ENCODE measurements at regions not wholly inside any gene's neighbourhood (a gene's known extent, or its start where the extent isn't known, plus 50 kb on each side); places are given as distances from the start of the nearest gene placed in this dataset.
A peak's percentile ranks its signal among the peaks of the same experiment; 100 is the strongest.

GRCh38 chr6:144710207-144710606 lies 425.1 kb downstream of the UTRN start:
- no peak overlapping the region for H3K27ac ChIP-seq
- intact Hi-C loops (cut with DNase I), result no loop called here

DNA sequence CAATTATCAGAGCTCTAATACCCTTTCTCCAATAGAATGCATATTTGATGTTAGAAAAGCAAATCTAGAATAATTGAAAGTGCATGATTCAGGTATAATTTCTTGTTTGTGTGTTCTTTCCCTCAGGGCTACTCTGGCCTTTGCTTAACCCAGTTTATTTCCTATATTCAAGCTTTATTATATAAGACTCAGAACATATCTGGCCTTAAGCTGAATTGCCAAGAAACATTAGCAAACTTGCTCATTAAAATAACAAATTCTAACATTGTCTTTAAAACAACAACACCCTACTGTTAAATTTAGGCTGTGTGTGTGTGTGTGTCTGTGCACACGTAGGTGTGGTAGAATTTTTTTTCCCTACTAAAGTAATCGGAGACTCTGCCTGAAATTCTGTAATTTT lies 426.5 kb downstream of the UTRN start:
- H3K27me3 ChIP-seq, result no peaks in the 10 kb centered on the region
- intact Hi-C loops (cut with DNase I), result no loop called here
- DNase-seq, result no peak

More at GRCh38 chr6:144710207-144710606, 425.1 kb downstream of the UTRN start:
- Histone ChIP-seq H3K4me3 (no peak overlapping the region), H3K27me3 (no peaks in the 10 kb centered on the region), H3K4me1 (no peaks in the 10 kb centered on the region), H3K9me3 (no peaks in the 10 kb centered on the region), H3K36me3 (no peaks in the 10 kb centered on the region)
- no peak for DNase-seq
- TF ChIP-seq, protein P1, sequence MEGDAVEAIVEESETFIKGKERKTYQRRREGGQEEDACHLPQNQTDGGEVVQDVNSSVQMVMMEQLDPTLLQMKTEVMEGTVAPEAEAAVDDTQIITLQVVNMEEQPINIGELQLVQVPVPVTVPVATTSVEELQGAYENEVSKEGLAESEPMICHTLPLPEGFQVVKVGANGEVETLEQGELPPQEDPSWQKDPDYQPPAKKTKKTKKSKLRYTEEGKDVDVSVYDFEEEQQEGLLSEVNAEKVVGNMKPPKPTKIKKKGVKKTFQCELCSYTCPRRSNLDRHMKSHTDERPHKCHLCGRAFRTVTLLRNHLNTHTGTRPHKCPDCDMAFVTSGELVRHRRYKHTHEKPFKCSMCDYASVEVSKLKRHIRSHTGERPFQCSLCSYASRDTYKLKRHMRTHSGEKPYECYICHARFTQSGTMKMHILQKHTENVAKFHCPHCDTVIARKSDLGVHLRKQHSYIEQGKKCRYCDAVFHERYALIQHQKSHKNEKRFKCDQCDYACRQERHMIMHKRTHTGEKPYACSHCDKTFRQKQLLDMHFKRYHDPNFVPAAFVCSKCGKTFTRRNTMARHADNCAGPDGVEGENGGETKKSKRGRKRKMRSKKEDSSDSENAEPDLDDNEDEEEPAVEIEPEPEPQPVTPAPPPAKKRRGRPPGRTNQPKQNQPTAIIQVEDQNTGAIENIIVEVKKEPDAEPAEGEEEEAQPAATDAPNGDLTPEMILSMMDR (IDR thresholded peaks at IDR 0.05), result no peak
- no peak for ATAC-seq

GRCh38 chr6:144712541-144712940 lies 427.4 kb downstream of the UTRN start:
- TF ChIP-seq, protein P1 (IDR thresholded peaks at IDR 0.05), result no peak
- Histone ChIP-seq H3K4me3 (no peak overlapping the region), H3K36me3 (no peaks in the 10 kb centered on the region), H3K4me1 (no peaks in the 10 kb centered on the region), H3K27ac (no peak overlapping the region), H3K27me3 (no peaks in the 10 kb centered on the region), H3K9me3 (no peaks in the 10 kb centered on the region)
- DNase-seq (no peak), ATAC-seq (peak; percentile 18)
- intact Hi-C loops (cut with DNase I), result no loop called here

More for the DNA sequence above, 426.5 kb downstream of the UTRN start:
- TF ChIP-seq, protein P1 (IDR thresholded peaks at IDR 0.05), result no peak
- Histone ChIP-seq H3K36me3 (no peaks in the 10 kb centered on the region), H3K4me1 (no peaks in the 10 kb centered on the region), H3K4me3 (no peak overlapping the region), H3K9me3 (no peaks in the 10 kb centered on the region), H3K27ac (no peak overlapping the region)
- ATAC-seq, result no peak

DNA sequence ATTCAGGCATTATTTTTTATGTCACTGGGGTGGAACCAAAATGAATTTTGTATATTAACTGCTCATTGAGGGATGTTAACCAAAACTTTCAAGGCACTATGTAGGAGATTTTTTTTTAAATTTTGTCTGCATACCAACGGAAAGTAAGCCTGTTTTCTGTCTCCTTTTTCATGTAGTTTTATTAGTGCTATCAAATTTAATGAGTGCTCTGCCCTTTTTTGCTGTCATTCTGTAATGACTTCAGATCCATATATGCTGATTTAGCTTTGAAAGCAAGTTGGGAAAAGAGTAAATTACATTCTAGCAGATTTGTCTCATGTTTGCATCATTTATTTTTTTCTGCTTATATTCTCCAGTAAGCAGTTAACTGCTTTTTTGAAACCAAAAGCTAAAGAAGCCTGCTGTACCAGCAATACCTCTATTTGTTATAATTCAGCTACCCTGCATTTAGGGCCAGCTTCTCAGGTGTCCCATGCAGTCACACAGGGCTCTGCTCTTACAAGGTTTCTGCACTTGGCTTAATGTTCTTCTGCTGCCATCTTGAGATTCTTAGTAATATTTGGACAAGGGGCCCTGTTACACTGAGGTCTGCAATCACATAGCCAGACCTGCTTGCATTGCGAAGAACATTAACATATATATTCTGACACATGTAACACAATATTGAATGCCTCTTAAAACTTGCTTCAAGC lies 429.0 kb downstream of the UTRN start:
- Histone ChIP-seq H3K9me3 (no peaks in the 10 kb centered on the region), H3K4me1 (no peaks in the 10 kb centered on the region), H3K4me3 (no peak overlapping the region), H3K27me3 (no peaks in the 10 kb centered on the region), H3K27ac (no peak overlapping the region), H3K36me3 (no peaks in the 10 kb centered on the region)
- intact Hi-C loops (cut with DNase I), result no loop called here
- TF ChIP-seq, protein P1 (IDR thresholded peaks at IDR 0.05), result no peak
- DNase-seq (no peak), ATAC-seq (no peak)

DNA sequence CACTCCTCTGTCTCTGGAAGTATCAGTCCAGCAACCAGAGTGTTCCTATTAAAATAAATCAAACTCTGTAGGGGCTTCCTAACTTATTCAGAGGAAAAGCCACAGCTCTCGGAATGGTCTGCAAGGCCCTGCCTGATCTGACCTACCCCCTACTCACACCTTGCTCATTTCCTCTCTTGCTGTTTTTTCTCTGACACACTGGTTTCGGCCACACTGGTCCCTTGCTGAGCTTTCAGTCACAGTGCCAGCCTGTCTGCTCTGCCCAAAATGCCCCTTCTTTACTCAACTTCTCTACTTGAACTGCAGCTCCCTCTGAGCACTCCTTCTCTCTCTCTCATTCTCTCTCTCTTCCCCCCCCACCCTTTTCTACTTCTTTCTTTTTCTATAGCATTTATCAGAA lies 430.2 kb downstream of the UTRN start:
- Histone ChIP-seq H3K27ac (no peak overlapping the region), H3K27me3 (no peaks in the 10 kb centered on the region), H3K36me3 (no peaks in the 10 kb centered on the region), H3K4me1 (no peaks in the 10 kb centered on the region), H3K4me3 (no peak overlapping the region), H3K9me3 (no peaks in the 10 kb centered on the region)
- no peak for DNase-seq
- intact Hi-C loops (cut with DNase I), result no loop called here
- TF ChIP-seq, protein P1 (IDR thresholded peaks at IDR 0.05), result no peak
- no peak for ATAC-seq
